Liver (tissue), 8 donors: ENCODE measurements at regions not wholly inside any gene's neighbourhood (a gene's known extent, or its start where the extent isn't known, plus 50 kb on each side); places are given as distances from the start of the nearest gene placed in this dataset.

Source experiments
- DNase-seq: peaks from one replicate; pipeline ENCODE4 v3.0.0-alpha.2; 2017; ENCODE audit warnings: low spot score
- H3K27ac ChIP-seq, 2 donors: one replicate each; pipeline ENCODE4 v1.7.0; 2013; ENCODE audit warnings: inconsistent platforms in 2 of 2, low read length in 2 of 2, control low read depth in 1 of 2, low read depth in 1 of 2, mild to moderate bottlenecking in 1 of 2
- H3K27me3 ChIP-seq, 4 donors: one replicate each; pipeline versions ENCODE4 v1.6.1 to v1.7.0; 2013; ENCODE audit warnings: low read length in 3 of 4, inconsistent platforms in 1 of 4, mild to moderate bottlenecking in 1 of 4, moderate library complexity in 1 of 4; ENCODE audit not compliant: control insufficient read depth in 4 of 4, insufficient read depth in 4 of 4
- H3K36me3 ChIP-seq, 4 donors: one replicate each; pipeline versions ENCODE4 v1.6.1 to v1.7.0; 2013; ENCODE audit warnings: low read length in 3 of 4, mild to moderate bottlenecking in 3 of 4, low read depth in 1 of 4, moderate library complexity in 1 of 4; ENCODE audit not compliant: control insufficient read depth in 4 of 4, insufficient read depth in 3 of 4
- H3K4me1 ChIP-seq, 4 donors: one replicate each; pipeline versions ENCODE4 v1.6.1 to v1.7.0; 2013; ENCODE audit warnings: low read length in 3 of 4, mild to moderate bottlenecking in 3 of 4, moderate library complexity in 1 of 4; ENCODE audit not compliant: control insufficient read depth in 4 of 4, insufficient read depth in 4 of 4
- H3K4me3 ChIP-seq, 3 donors: one replicate each; pipeline versions ENCODE4 v1.6.1 to v1.7.0; 2013; ENCODE audit warnings: low read length in 3 of 3, control low read depth in 1 of 3, low read depth in 1 of 3, mild to moderate bottlenecking in 1 of 3
- H3K9ac ChIP-seq, 2 donors: one replicate each; pipeline ENCODE4 v1.7.0; 2013; ENCODE audit warnings: low read length in 2 of 2, mild to moderate bottlenecking in 2 of 2, moderate library complexity in 2 of 2, control low read depth in 1 of 2, low read depth in 1 of 2
- H3K9me3 ChIP-seq, 4 donors: one replicate each; pipeline versions ENCODE4 v1.6.1 to v1.7.0; 2013; ENCODE audit warnings: low read length in 3 of 4; ENCODE audit not compliant: control insufficient read depth in 4 of 4
- ATF3 ChIP-seq: IDR thresholded peaks from 2 replicates; pipeline ENCODE4 v1.6.1; 2016; ENCODE audit warnings: antibody characterized with exemption
- CTCF ChIP-seq: fragments of 150-350 bp; IDR thresholded peaks from 2 replicates; pipeline ENCODE4 v1.5.1; 2017; ENCODE audit warnings: improper control_type of control experiment, low read depth, low read length; ENCODE audit not compliant: missing input control
- FOXA1 ChIP-seq: IDR thresholded peaks from 2 replicates; pipeline ENCODE4 v1.6.1; 2016; ENCODE audit warnings: antibody characterized with exemption
- FOXA2 ChIP-seq: IDR thresholded peaks from 2 replicates; pipeline ENCODE4 v1.6.1; 2016; ENCODE audit warnings: antibody characterized with exemption
- GABPA ChIP-seq, 2 donors: IDR thresholded peaks in 1 of 2; conservative IDR thresholded peaks in 1 of 2; 2 replicates each; pipeline ENCODE4 v1.6.1; 2016; ENCODE audit warnings: antibody characterized with exemption in 2 of 2, mild to moderate bottlenecking in 1 of 2, moderate library complexity in 1 of 2
- HNF4A ChIP-seq, 2 donors: conservative IDR thresholded peaks; 2 replicates each; pipeline ENCODE4 v1.6.1; 2016; ENCODE audit warnings: antibody characterized with exemption in 2 of 2, mild to moderate bottlenecking in 2 of 2
- HNF4G ChIP-seq: IDR thresholded peaks from 2 replicates; pipeline ENCODE4 v1.6.1; 2016; ENCODE audit warnings: antibody characterized with exemption
- JUND ChIP-seq, 2 donors: IDR thresholded peaks; 2 replicates each; pipeline ENCODE4 v1.6.1; 2016; ENCODE audit warnings: antibody characterized with exemption in 2 of 2
- MAX ChIP-seq: IDR thresholded peaks from 2 replicates; pipeline ENCODE4 v1.6.1; 2016; ENCODE audit warnings: antibody characterized with exemption
- RAD21 ChIP-seq, 2 donors: IDR thresholded peaks; 2 replicates each; pipeline ENCODE4 v1.6.1; 2016; ENCODE audit warnings: antibody characterized with exemption in 2 of 2, mild to moderate bottlenecking in 2 of 2
- REST ChIP-seq: IDR thresholded peaks from 2 replicates; pipeline ENCODE4 v1.6.1; 2016; ENCODE audit warnings: antibody characterized with exemption, mild to moderate bottlenecking
- SP1 ChIP-seq: IDR thresholded peaks from 2 replicates; pipeline ENCODE4 v1.6.1; 2018; ENCODE audit warnings: antibody characterized with exemption, mild to moderate bottlenecking
- TAF1 ChIP-seq: conservative IDR thresholded peaks from 2 replicates; pipeline ENCODE4 v1.6.1; 2016; ENCODE audit warnings: antibody characterized with exemption, mild to moderate bottlenecking
- YY1 ChIP-seq: IDR thresholded peaks from 2 replicates; pipeline ENCODE4 v1.6.1; 2016; ENCODE audit warnings: antibody characterized with exemption, mild to moderate bottlenecking
- WGBS: extraction: QIAGEN DNeasy Blood & Tissue Kit; methylation state at CpG from one replicate; pipeline ENCODE4 v1.1.7; 2013; 5-methylcytosine and 5-hydroxymethylcytosine counted together
- donor health status: healthy.
- donor health status: healthy.
- donor health status: healthy.
- donor health status: healthy.
- donor health status: healthy.

GRCh38 chr2:150247481-150247880 lies 240.0 kb downstream of the RND3 start:
- TF ChIP-seq JUND (IDR thresholded peaks at IDR 0.05): no peak
- no peak for TF ChIP-seq CTCF
- no peak overlapping the region for H3K27ac ChIP-seq
- H3K27me3 ChIP-seq: no peaks in the 10 kb centered on the region
- no peaks in the 10 kb centered on the region for H3K4me1 ChIP-seq
- no peak overlapping the region for H3K4me3 ChIP-seq
- no peaks in the 10 kb centered on the region for H3K36me3 ChIP-seq
- DNase-seq: no peak
- no peaks in the 10 kb centered on the region for H3K9me3 ChIP-seq
- WGBS: 94% methylated on average over 1 of the region's 1 CpG
- no peak overlapping the region for H3K9ac ChIP-seq

- Histone ChIP-seq H3K9me3 (no peaks in the 10 kb centered on the region), H3K27ac (no peak overlapping the region), H3K4me3 (no peak overlapping the region), H3K36me3 (no peaks in the 10 kb centered on the region), H3K4me1 (peaks cover 0 to 2% (median 0%) of the 10 kb centered on the region in 4 donors), H3K9ac (no peak overlapping the region), H3K27me3 (no peaks in the 10 kb centered on the region)
- DNase-seq: no peak
- TF ChIP-seq HNF4A (conservative IDR thresholded peaks at IDR 0.05): no peak
- WGBS: 76% methylated on average over 7 of the region's 7 CpGs
Measured at GRCh38 chr2:150234787-150235446, 252.6 kb downstream of the RND3 start.

GRCh38 chr2:150232871-150233270 lies 254.6 kb downstream of the RND3 start:
- peaks cover 0 to 5% (median 3%) of the 10 kb centered on the region in 4 donors for H3K4me1 ChIP-seq
- no peaks in the 10 kb centered on the region for H3K9me3 ChIP-seq
- DNase-seq: no peak
- TF ChIP-seq ATF3: no peak
- TF ChIP-seq HNF4A (conservative IDR thresholded peaks at IDR 0.05): no peak
- no peak for TF ChIP-seq MAX
- H3K27me3 ChIP-seq: no peaks in the 10 kb centered on the region
- H3K27ac ChIP-seq: no peak overlapping the region
- H3K4me3 ChIP-seq: no peak overlapping the region
- H3K36me3 ChIP-seq: no peaks in the 10 kb centered on the region
- H3K9ac ChIP-seq: no peak overlapping the region

- Histone ChIP-seq H3K4me1 (peaks cover 0 to 5% (median 3%) of the 10 kb centered on the region in 4 donors), H3K27me3 (no peaks in the 10 kb centered on the region), H3K9me3 (no peaks in the 10 kb centered on the region), H3K4me3 (no peak overlapping the region), H3K9ac (no peak overlapping the region), H3K27ac (no peak overlapping the region), H3K36me3 (no peaks in the 10 kb centered on the region)
- no peak for DNase-seq
- WGBS: 81% methylated on average over 1 of the region's 1 CpG
- TF ChIP-seq REST (no peak), CTCF (no peak), RAD21 (IDR thresholded peaks at IDR 0.05) (no peak), GABPA (IDR thresholded peaks at IDR 0.05 in 1 of 2, conservative IDR thresholded peaks at IDR 0.05 in 1 of 2) (no peak), FOXA1 (no peak), MAX (no peak), TAF1 (no peak), JUND (IDR thresholded peaks at IDR 0.05) (no peak), HNF4G (no peak), SP1 (no peak), FOXA2 (no peak), YY1 (no peak)
Measured at GRCh38 chr2:150232321-150232720, 255.1 kb downstream of the RND3 start.
